ENCODE measurements at regions not wholly inside any gene's neighbourhood (a gene's known extent, or its start where the extent isn't known, plus 50 kb on each side); places are given as distances from the start of the nearest gene placed in this dataset.

GRCh38 chr4:23572382-23572781 is 317.5 kb downstream of the PPARGC1A start:
- Histone ChIP-seq H3K9me1 (ENCODE audit: control insufficient read depth, insufficient read depth, low read length) (no peaks in the 10 kb centered on the region), H3K27ac (ENCODE audit: extremely low read depth, low read depth, low read length) (no peak overlapping the region), H3K79me2 (ENCODE audit: control insufficient read depth, insufficient read depth, low read length) (no peaks in the 10 kb centered on the region), H3K9ac (ENCODE audit: insufficient read depth in 1 of 2, low read depth in 2 of 2, low read length in 2 of 2) (no peak overlapping the region), H3K4me1 (replicated peaks in 1 of 2; ENCODE audit: control insufficient read depth in 2 of 2, insufficient read depth in 2 of 2, low read length in 2 of 2) (no peaks in the 10 kb centered on the region), H3K9me3 (replicated peaks; ENCODE audit: control insufficient read depth, insufficient read depth, low read depth, low read length) (no peaks in the 10 kb centered on the region), H3K36me3 (ENCODE audit: control insufficient read depth, insufficient read depth, low read length) (no peaks in the 10 kb centered on the region), H2AFZ (ENCODE audit: low read depth, low read length) (no peak overlapping the region), H3K4me3 (no peak overlapping the region), H4K20me1 (replicated peaks; ENCODE audit: control insufficient read depth, insufficient read depth, low read length) (no peaks in the 10 kb centered on the region), H3K27me3 (ENCODE audit: control insufficient read depth in 2 of 2, insufficient read depth in 2 of 2, low read length in 2 of 2) (no peaks in the 10 kb centered on the region), H3K4me2 (ENCODE audit: insufficient read depth, low read length) (no peak overlapping the region)
- FAIRE-seq (no peak), ATAC-seq (no peak), DNase-seq (ENCODE audit: extremely low read depth in 1 of 4, low spot score in 3 of 4) (no peak)
- intact Hi-C loops (cut with micrococcal nuclease) = no loop called here
- BruUV-seq (replicated peaks) = no TSS peak
- WGBS (ENCODE audit: insufficient coverage, low coverage, missing lambda C conversion rate) = 9% methylated on average over 4 of the region's 4 CpGs
- no peak for TF ChIP-seq CHD4 (IDR thresholded peaks at IDR 0.05; ENCODE audit: insufficient read depth, insufficient replicate concordance, low read depth, low read length, poor library complexity, severe bottlenecking)
- no peak for TF ChIP-seq ZNF644 (tag; IDR thresholded peaks at IDR 0.05; ENCODE audit: low read depth)
- TF ChIP-seq POU5F1 (IDR thresholded peaks at IDR 0.05; ENCODE audit: borderline replicate concordance, low read depth, low read length, partially characterized antibody) = no peak
- no peak for TF ChIP-seq SMARCB1 (IDR thresholded peaks at IDR 0.05; ENCODE audit: insufficient read length, low read depth)
- TF ChIP-seq STAT5B (CRISPR knock-in tag; IDR thresholded peaks at IDR 0.05) = no peak
- no peak for TF ChIP-seq PHF20 (IDR thresholded peaks at IDR 0.05; ENCODE audit: partially characterized antibody)
- no peak for TF ChIP-seq HDAC3 (IDR thresholded peaks at IDR 0.05; ENCODE audit: borderline replicate concordance, partially characterized antibody)
- TF ChIP-seq TFAP4 (CRISPR knock-in tag; IDR thresholded peaks at IDR 0.05; ENCODE audit: borderline replicate concordance) = no peak
- TF ChIP-seq NFIX (CRISPR knock-in tag; IDR thresholded peaks at IDR 0.05; ENCODE audit: low read depth) = no peak
- TF ChIP-seq U2AF1 (optimal IDR thresholded peaks at IDR 0.05; ENCODE audit: low read depth, low read length) = no peak
- TF ChIP-seq ID3 (CRISPR knock-in tag; IDR thresholded peaks at IDR 0.05) = no peak
- no peak for TF ChIP-seq ID3 (tag; IDR thresholded peaks at IDR 0.05)
- no peak for TF ChIP-seq UBTF (IDR thresholded peaks at IDR 0.05; ENCODE audit: borderline replicate concordance in 1 of 2, low read depth in 2 of 2, low read length in 2 of 2)
- no peak for TF ChIP-seq ZNF740 (CRISPR knock-in tag; IDR thresholded peaks at IDR 0.05)
- no peak for TF ChIP-seq ZNF740 (tag; IDR thresholded peaks at IDR 0.05)
- no peak for TF ChIP-seq BRF1 (IDR thresholded peaks at IDR 0.05; ENCODE audit: borderline replicate concordance, extremely low read depth, insufficient read length)
- POLR2A ChIA-PET = no interaction called here
- CTCF ChIA-PET (ENCODE audit: low intra/inter-chr PET ratio) = no interaction called here
- in situ Hi-C loops (cut with MboI) = no loop called here

Data from K562 (cell line).